BJ (cell line): ENCODE measurements at regions not wholly inside any gene's neighbourhood (a gene's known extent, or its start where the extent isn't known, plus 50 kb on each side); places are given as distances from the start of the nearest gene placed in this dataset.
"Not testable (repeated sequence)": the region's sequence is repeated elsewhere in the genome, so short reads cannot be mapped to it uniquely, and the experiment has no call there.

ENCODE experiments used
- CTCF ChIA-PET: fragments of 350-600 bp; formaldehyde crosslinking; extraction: SDS; loops from one replicate; lab custom pipeline; 2021; ENCODE audit warnings: antibody characterized with exemption, inconsistent platforms; lab: Yijun Ruan, JAX
- POLR2A ChIA-PET: fragments of 300-600 bp; sonication (Branson Sonifier 250); formaldehyde crosslinking; extraction: SDS; loops from one replicate; lab custom pipeline; 2021; ENCODE audit warnings: antibody characterized with exemption; lab: Charles Lee
- DNase-seq: peaks from one replicate; pipeline ENCODE4 v3.0.0-alpha.2; 2011; ENCODE audit warnings: low read depth
- H3K27me3 ChIP-seq: 2 replicates; pipeline ENCODE4 v1.6.0; 2011; ENCODE audit warnings: low read length; ENCODE audit not compliant: control insufficient read depth, insufficient read depth
- H3K36me3 ChIP-seq: 2 replicates; pipeline ENCODE4 v1.5.1; 2011; ENCODE audit warnings: low read length; ENCODE audit not compliant: control insufficient read depth, insufficient read depth
- H3K4me3 ChIP-seq: 2 replicates; pipeline ENCODE4 v1.5.1; 2011; ENCODE audit warnings: low read depth, mild to moderate bottlenecking, control low read depth, low read length
- CTCF ChIP-seq: IDR thresholded peaks from 2 replicates; pipeline ENCODE4 v1.5.1; 2011; ENCODE audit warnings: low read depth, mild to moderate bottlenecking, control low read depth, inconsistent platforms, low read length, moderate library complexity; ENCODE audit not compliant: insufficient read depth

- DNase-seq, result no peak
- ChIA-PET CTCF (interaction anchor here (3.3 kb wide), 1 partner anchor 12 kb away, joined by 26 read pairs; no protein-coding TSS in a partner anchor), POLR2A (no interaction called here)
- Histone ChIP-seq H3K36me3 (no peaks in the 10 kb centered on the region), H3K4me3 (no peak overlapping the region), H3K27me3 (peaks cover 5% of the 10 kb centered on the region; the same call in 1 of the 2 replicates)
- no peak for TF ChIP-seq CTCF
Measured at GRCh38 chr14:34086223-34086757, 135.4 kb upstream of the EGLN3 start.

- POLR2A ChIA-PET, result no interaction called here
- CTCF ChIA-PET, result interaction anchor here (3.3 kb wide), 1 partner anchor 12 kb away, joined by 26 read pairs; no protein-coding TSS in a partner anchor
- no peak for TF ChIP-seq CTCF
Measured at GRCh38 chr14:34085695-34086094, 134.8 kb upstream of the EGLN3 start.

GRCh38 chr14:34081576-34082136, 130.8 kb upstream of the EGLN3 start:
- no peak overlapping the region for H3K4me3 ChIP-seq
- TF ChIP-seq CTCF, result no peak
- ChIA-PET CTCF (interaction anchor here (0.7 to 1.5 kb wide), 7 partner anchors 15 to 284 kb away, joined by 3 to 6 read pairs (median 3); no protein-coding TSS in a partner anchor), POLR2A (no interaction called here)
- DNase-seq, result no peak
- no peaks in the 10 kb centered on the region for H3K36me3 ChIP-seq
- peaks cover 5% of the 10 kb centered on the region; the same call in 1 of the 2 replicates for H3K27me3 ChIP-seq

More at GRCh38 chr14:34085695-34086094, 134.8 kb upstream of the EGLN3 start:
- H3K36me3 ChIP-seq, result no peaks in the 10 kb centered on the region
- H3K4me3 ChIP-seq, result no peak overlapping the region
- H3K27me3 ChIP-seq, result peaks cover 5% of the 10 kb centered on the region; the same call in 1 of the 2 replicates
- no peak for DNase-seq

GRCh38 chr14:34081101-34081575, 130.3 kb upstream of the EGLN3 start:
- no peak for TF ChIP-seq CTCF
- Histone ChIP-seq H3K4me3 (no peak overlapping the region), H3K27me3 (peaks cover 4% of the 10 kb centered on the region; the same call in 1 of the 2 replicates), H3K36me3 (no peaks in the 10 kb centered on the region)
- ChIA-PET CTCF (interaction anchor here (0.9 to 1.1 kb wide), 4 partner anchors 20 to 284 kb away, joined by 3 read pairs; no protein-coding TSS in a partner anchor), POLR2A (no interaction called here)
- DNase-seq, result no peak

- DNase-seq, POLR2A ChIA-PET, H3K27me3 ChIP-seq, CTCF ChIA-PET, H3K36me3 ChIP-seq, H3K4me3 ChIP-seq: not testable (repeated sequence)
Measured at GRCh38 chr14:34079643-34080042, 128.8 kb upstream of the EGLN3 start.
